Inflammatory macrophage treated with lipopolysaccharide for 4 hours (primary cell): ENCODE measurements at regions not wholly inside any gene's neighbourhood (a gene's known extent, or its start where the extent isn't known, plus 50 kb on each side); places are given as distances from the start of the nearest gene placed in this dataset.

Source experiments
- DNase-seq: peaks from one replicate; pipeline ENCODE4 v3.0.0-alpha.2; 2020

GRCh38 chr18:38052879-38053590 lies 487.4 kb upstream of the CELF4 start:
- DNase-seq: no peak

DNA sequence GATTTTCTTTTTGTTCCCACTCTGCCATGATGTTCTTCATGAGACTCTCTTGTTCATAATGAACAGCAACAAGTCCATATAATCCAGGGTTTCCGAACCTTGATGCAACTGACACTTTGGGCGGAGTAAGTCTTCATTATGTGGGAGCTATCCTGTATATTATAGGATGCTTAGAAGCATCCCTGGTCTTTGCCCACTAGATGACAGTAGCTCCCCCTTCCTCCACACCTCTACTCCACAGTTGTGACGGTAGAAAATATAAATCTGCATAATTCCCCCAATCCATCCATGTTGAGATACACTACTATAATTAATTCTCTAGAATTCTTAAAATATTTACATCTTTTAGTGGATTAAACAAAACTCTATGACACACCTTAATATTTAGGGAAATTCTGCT lies 482.2 kb upstream of the CELF4 start:
- no peak for DNase-seq

- no peak for DNase-seq
These were observed 481.1 kb upstream of the CELF4 start for GRCh38 chr18:38046651-38047050.

DNA sequence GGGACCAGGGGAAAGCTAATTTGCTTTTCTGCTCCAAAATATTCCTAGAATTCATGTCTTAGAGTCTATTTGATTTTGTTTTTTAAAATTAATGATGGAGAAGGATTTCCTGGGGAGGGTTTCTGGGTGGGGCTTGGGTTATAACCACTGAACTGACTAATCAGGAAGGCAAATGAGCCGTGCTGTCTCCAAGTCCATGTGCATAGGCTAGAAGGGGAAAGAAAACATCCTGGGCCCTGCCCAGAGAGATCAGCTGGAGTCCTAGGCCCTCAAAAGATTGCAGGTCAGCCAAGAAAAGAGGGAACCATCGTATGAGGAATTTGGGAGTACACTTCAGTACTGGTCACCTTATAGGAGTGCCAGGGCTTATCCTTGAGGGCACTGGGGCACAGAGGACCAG lies 480.2 kb upstream of the CELF4 start:
- no peak for DNase-seq

DNA sequence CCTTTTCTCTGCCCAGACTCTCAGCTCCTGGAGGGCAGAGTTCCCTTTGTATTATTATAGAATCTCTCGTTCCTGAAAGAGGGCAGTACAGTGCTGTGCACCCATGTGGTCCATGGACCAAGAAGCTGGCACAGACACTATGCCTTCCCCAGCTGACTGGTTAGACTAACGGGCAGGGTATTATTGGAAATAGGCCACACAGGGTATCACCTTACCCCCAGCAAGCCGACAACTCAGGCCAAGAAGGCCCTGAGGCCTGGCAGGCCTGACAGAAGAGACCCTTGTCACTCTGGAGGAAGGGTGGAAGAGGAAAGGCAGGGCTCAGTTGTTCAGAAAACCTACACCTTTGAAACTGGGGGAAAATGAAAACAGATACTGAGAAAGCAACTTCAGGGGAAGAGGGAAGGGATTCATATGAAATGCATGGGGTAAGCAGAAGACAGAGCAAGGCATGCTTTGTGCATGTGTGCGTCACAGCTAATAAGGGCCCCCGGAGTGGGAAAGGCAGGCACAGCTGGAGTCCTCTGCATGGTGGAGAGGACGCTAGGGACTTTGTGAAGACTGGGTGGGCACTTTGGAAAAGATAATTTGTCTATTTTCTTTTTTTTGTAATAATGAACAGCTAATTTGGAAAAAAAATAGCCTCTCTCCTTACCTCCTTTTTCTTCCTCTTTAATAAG lies 476.8 kb upstream of the CELF4 start:
- no peak for DNase-seq

DNA sequence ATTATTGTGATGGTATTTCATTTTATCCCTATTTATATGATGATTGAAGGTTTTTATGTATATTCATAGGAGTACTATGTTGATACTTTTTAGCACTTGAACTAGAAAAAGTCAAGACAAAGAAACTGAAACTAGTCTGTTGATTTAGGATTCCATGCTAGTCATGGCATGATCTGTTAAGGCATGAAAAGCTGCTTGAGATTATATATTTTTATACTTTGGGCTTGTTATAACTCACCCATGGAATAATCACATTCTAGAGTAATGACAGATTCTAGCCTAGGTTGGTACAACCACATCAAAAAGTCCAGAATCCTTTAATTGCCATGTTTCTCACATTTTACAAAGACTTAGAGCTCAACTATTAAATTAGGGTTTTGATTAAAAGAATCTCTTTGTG lies 472.6 kb upstream of the CELF4 start:
- DNase-seq: no peak

GRCh38 chr18:38035193-38035592 lies 469.6 kb upstream of the CELF4 start:
- DNase-seq: no peak

GRCh38 chr18:38033282-38033681 lies 467.7 kb upstream of the CELF4 start:
- DNase-seq: no peak

DNA sequence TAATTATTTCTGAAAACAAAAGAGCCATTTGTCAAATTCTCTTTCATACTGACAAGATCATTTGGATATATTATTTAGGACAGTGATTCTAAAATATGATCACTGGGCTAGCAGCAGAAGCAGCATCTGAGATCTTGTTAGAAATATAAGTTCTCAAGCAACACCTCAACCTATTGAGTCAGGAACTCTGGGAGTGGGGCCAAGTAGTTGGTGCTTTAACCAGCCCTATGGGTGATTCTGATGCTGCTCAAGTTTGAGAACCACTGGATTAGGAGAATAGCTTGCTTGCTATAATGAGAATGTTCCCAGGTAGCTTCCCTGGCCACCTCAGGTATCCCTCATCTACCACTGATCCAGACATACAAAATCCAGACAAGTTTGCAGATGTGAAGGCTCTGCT lies 466.9 kb upstream of the CELF4 start:
- DNase-seq: no peak

DNA sequence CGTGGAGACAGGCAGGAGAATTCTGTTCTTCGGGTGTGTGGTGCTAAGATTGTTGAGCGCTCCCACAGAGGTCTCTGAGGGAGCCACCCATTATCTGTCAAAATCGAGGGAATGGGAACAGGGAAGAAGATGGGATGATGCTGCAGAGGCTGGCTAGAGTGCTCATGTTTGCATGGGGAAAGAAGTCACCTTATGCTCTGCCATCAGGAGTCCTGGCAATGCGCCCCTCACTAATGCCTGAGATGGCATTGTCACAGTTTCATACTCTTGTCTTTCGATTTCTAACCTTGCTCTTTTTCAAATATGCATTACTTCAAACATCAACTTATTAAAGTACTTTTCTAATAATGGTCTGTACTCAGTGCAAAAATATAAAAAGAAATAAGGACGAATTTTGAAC lies 463.3 kb upstream of the CELF4 start:
- no peak for DNase-seq

- DNase-seq: no peak
These were observed 459.9 kb upstream of the CELF4 start for GRCh38 chr18:38025433-38026038.

DNA sequence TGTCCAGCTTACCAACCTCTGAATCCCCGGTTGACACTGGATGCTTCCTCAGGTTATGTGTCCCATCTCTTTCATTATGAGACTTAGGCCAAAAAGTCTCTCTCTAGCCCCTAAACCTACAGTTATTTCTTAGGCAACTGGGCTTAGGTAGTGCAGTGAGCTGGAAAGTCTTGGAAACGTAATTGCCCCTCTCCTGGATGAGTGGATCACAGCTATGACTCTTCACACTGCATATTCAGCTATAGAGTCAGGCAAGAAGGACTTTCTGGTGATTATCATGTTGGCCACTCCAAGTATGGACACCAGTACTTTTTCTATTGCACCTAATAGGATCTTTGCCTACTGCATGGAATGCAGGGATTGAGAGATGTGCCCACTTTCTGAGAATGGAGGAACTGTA lies 458.3 kb upstream of the CELF4 start:
- DNase-seq: no peak

DNA sequence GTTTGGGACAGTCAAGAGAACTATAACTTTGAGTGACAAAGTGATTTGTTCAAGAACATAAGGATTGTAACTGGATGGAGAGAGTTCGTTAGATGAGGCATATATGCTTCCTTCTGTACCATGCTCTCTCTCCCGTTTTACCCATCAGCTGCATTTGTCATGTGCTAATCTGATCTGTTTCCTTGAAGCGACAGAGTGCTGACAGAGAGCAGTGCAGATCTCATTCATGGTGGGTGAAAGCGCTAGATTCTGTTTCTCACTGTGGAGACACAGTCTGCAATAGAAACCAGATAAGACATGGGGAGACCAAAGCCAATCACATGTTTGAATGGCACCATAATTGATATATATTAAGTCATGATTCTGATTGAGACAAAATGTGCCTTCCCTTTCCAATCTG lies 456.6 kb upstream of the CELF4 start:
- DNase-seq: no peak

DNA sequence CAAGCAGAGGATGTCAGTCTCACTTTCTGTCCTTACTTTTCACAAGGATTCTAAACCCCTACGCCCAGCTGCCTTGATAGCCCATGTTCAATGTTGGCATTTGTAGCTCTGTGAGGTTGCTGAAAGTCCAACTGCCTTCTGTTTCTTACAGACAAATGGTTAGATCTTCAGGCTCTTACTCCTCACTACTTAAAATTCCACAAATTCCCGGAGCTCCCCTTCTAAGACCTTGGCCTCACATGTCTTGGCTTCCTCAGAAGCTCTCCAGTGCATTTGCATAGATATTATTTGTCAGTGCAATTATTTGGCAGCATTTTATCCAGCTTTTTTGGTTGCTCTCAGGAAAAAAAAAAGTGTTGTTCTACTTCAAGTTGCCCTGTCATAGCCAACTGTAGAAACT lies 453.7 kb upstream of the CELF4 start:
- no peak for DNase-seq

DNA sequence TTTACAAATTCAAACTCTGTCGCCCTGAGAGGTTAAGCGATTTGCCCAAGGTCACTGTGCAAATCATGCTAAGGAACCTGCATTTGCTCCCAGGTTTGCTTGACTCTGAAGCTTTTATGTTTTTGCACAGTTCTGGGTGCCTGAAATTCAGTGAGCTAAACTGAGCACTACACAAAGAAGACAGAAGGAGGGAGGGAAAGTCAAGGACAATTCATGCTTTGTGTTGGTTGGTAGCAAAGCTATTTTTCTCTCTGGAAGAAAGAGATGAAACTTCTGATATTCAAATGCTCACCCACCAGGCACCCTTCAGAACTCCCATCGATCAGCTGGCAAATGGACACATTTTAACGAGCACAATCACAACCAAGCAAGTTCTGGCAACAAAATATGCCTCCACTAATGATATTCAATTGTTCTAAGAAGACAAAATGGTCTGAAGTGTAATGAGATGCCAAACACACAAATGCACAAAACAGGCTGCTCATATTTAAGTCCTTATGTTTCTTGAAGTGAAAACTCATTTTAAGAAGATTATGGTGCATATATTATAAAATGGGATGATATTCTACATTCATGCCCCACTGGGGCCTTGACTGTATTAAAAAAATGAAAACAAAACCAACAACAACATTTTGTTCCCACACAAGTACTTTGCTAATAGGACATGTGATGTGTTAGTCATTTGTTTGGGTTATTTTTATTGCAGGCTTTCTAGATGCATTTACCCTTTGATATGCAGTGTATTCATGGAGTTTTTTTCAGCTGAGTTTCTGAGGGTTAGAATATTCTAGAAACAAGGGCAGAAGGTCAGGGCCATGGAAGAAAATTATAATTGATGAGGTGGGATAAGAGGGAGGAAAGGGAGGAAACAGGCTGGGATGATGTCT lies 445.6 kb upstream of the CELF4 start:
- DNase-seq: no peak

- DNase-seq: no peak
These were observed 444.4 kb upstream of the CELF4 start for GRCh38 chr18:38010037-38010436.

GRCh38 chr18:38009320-38009719 lies 443.7 kb upstream of the CELF4 start:
- DNase-seq: no peak

DNA sequence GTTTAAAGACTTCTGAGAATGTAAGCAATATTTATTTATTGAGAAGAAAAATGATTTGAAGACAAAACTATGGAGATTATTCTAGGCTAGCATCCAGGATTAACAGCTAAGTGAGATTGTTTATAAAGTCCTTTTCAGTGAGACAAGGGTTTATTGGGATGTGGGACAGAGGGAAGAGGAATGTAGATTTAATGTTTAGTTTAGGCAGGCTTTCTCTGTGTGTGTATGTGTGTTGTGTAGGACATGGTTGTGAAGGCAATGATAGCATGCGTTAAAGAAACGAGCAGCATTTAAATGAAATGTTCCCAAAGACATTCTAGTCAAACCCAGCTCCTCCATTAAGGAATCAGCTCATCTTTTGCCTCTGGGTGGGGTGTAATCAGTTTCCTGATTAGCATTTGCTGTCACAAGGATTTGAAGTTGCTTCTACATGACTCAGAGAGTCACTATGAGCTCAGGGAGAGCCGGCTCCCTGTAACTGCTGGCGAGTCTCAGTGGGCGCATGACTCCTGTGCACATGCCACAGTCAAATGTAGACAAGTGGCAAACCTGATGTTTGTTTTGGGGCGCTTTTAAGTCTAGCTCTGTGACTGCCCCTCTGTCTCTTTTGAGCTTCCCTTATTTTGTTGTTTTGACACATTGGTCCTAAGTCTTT lies 442.2 kb upstream of the CELF4 start:
- DNase-seq: no peak

DNA sequence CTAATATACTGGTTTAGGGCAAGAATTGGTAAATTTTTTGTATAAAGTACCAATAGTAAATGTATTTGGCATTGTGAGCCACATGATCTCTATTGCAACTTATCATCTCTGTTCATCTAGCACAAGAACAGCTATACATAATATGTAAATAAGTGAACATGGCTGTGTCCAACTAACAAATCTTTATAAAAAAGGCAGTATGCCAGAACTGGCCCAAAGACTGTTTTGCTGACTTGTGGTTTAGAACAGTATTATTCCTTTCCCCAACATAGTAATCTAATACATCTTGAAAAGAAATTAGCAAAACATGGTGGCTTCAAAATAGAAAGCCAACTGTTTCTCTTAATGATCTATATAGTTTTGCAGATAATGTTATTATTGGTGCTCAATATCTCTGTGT lies 441.4 kb upstream of the CELF4 start:
- no peak for DNase-seq

- no peak for DNase-seq
These were observed 440.9 kb upstream of the CELF4 start for GRCh38 chr18:38006541-38006940.

DNA sequence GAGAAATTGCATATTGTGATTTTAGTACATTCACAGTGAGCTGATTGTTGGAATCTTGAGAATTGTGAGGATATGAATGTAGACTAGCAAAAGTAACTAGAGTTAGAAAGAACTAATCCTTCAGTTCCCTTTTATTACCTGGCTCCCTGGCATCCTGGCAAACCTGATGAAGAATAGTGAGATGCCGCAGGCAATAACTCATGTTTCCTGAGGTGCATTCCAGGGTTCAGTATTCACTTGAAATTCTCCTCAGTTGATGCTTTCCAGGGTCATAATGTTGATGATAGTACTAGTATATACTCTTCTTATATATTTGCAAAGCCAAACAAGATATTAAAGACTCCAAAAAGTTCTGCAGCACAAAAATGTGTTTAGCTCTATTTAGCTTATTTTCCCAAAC lies 432.1 kb upstream of the CELF4 start:
- no peak for DNase-seq

GRCh38 chr18:37987901-37988300 lies 422.3 kb upstream of the CELF4 start:
- DNase-seq: no peak

GRCh38 chr18:37986665-37987064 lies 421.1 kb upstream of the CELF4 start:
- DNase-seq: no peak
